ENCODE measurements at regions not wholly inside any gene's neighbourhood (a gene's known extent, or its start where the extent isn't known, plus 50 kb on each side); places are given as distances from the start of the nearest gene placed in this dataset.
A peak's percentile ranks its signal among the peaks of the same experiment; 100 is the strongest.

- FAIRE-seq = no peak
- DNase-seq (ENCODE audit: low read depth) = no peak
- no peak overlapping the region for H3K4me3 ChIP-seq (ENCODE audit: low read depth, low read length)
- H3K36me3 ChIP-seq (ENCODE audit: control insufficient read depth, insufficient read depth, low read length) = no peaks in the 10 kb centered on the region
- TF ChIP-seq CTCF (IDR thresholded peaks at IDR 0.05; ENCODE audit: insufficient read depth, low read length, severe bottlenecking) = no peak
- no peaks in the 10 kb centered on the region for H3K27me3 ChIP-seq (ENCODE audit: control insufficient read depth, insufficient read depth, low read length)
These were observed 1005.7 kb downstream of the CDH11 start for GRCh38 chr16:64116151-64116550.

GRCh38 chr16:64109241-64109640, 1012.6 kb downstream of the CDH11 start:
- no peak for FAIRE-seq
- H3K27me3 ChIP-seq (ENCODE audit: control insufficient read depth, insufficient read depth, low read length) = no peaks in the 10 kb centered on the region
- DNase-seq (ENCODE audit: low read depth) = no peak

GRCh38 chr16:64102654-64103053, 1019.2 kb downstream of the CDH11 start:
- TF ChIP-seq CTCF (IDR thresholded peaks at IDR 0.05; ENCODE audit: insufficient read depth, low read length, severe bottlenecking) = no peak
- Histone ChIP-seq H3K27me3 (ENCODE audit: control insufficient read depth, insufficient read depth, low read length) (no peaks in the 10 kb centered on the region), H3K36me3 (ENCODE audit: control insufficient read depth, insufficient read depth, low read length) (no peaks in the 10 kb centered on the region), H3K4me3 (ENCODE audit: low read depth, low read length) (no peak overlapping the region)
- FAIRE-seq (no peak), DNase-seq (ENCODE audit: low read depth) (no peak)

More at GRCh38 chr16:64109241-64109640, 1012.6 kb downstream of the CDH11 start:
- Histone ChIP-seq H3K36me3 (ENCODE audit: control insufficient read depth, insufficient read depth, low read length) (no peaks in the 10 kb centered on the region), H3K4me3 (ENCODE audit: low read depth, low read length) (no peak overlapping the region)
- no peak for TF ChIP-seq CTCF (IDR thresholded peaks at IDR 0.05; ENCODE audit: insufficient read depth, low read length, severe bottlenecking)

GRCh38 chr16:64098451-64098850, 1023.4 kb downstream of the CDH11 start:
- no peak for TF ChIP-seq CTCF (IDR thresholded peaks at IDR 0.05; ENCODE audit: insufficient read depth, low read length, severe bottlenecking)
- no peak for FAIRE-seq
- DNase-seq (ENCODE audit: low read depth) = peak; percentile 41
- no peaks in the 10 kb centered on the region for H3K27me3 ChIP-seq (ENCODE audit: control insufficient read depth, insufficient read depth, low read length)
- H3K4me3 ChIP-seq (ENCODE audit: low read depth, low read length) = no peak overlapping the region
- H3K36me3 ChIP-seq (ENCODE audit: control insufficient read depth, insufficient read depth, low read length) = no peaks in the 10 kb centered on the region

GRCh38 chr16:64096689-64097088, 1025.2 kb downstream of the CDH11 start:
- TF ChIP-seq CTCF (IDR thresholded peaks at IDR 0.05; ENCODE audit: insufficient read depth, low read length, severe bottlenecking) = no peak
- Histone ChIP-seq H3K36me3 (ENCODE audit: control insufficient read depth, insufficient read depth, low read length) (no peaks in the 10 kb centered on the region), H3K27me3 (ENCODE audit: control insufficient read depth, insufficient read depth, low read length) (no peaks in the 10 kb centered on the region), H3K4me3 (ENCODE audit: low read depth, low read length) (no peak overlapping the region)
- DNase-seq (ENCODE audit: low read depth) = peak; percentile 92
- FAIRE-seq = no peak

GRCh38 chr16:64094992-64095634, 1026.8 kb downstream of the CDH11 start:
- DNase-seq (ENCODE audit: low read depth) = peak; percentile 68
- Histone ChIP-seq H3K36me3 (ENCODE audit: control insufficient read depth, insufficient read depth, low read length) (no peaks in the 10 kb centered on the region), H3K4me3 (ENCODE audit: low read depth, low read length) (no peak overlapping the region), H3K27me3 (ENCODE audit: control insufficient read depth, insufficient read depth, low read length) (no peaks in the 10 kb centered on the region)
- no peak for FAIRE-seq
- no peak for TF ChIP-seq CTCF (IDR thresholded peaks at IDR 0.05; ENCODE audit: insufficient read depth, low read length, severe bottlenecking)

All from bronchial epithelial cell (primary cell).